HCT116 (cell line): ENCODE measurements at regions not wholly inside any gene's neighbourhood (a gene's known extent, or its start where the extent isn't known, plus 50 kb on each side); places are given as distances from the start of the nearest gene placed in this dataset.

Source experiments
- ATAC-seq: fragments of 200-7000 bp; cut with Tn5 transposase; 2 replicates; pipeline ENCODE4 v1.9.1; 2020; ENCODE audit warnings: mild to moderate bottlenecking, moderate library complexity
- BruUV-seq: library from RNA; stranded (reverse); fragments of 400-500 nt; replicated peaks from 2 replicates; lab custom pipeline; 2021; lab: Mats Ljungman, UMichigan
- CTCF ChIA-PET: fragments of 300-600 bp; sonication (Branson Sonifier 250); formaldehyde crosslinking; loops from one replicate; lab custom pipeline; 2021; ENCODE audit warnings: antibody characterized with exemption; lab: Charles Lee
- POLR2A ChIA-PET: fragments of 300-600, 350-600 bp; sonication (Branson Sonifier 250); formaldehyde crosslinking; loops from one replicate; lab custom pipeline; 2021; ENCODE audit warnings: antibody characterized with exemption; lab: Charles Lee
- RAD21 ChIA-PET, 2 experiments: fragments of 300-600 bp; sonication (Branson Sonifier 250); formaldehyde crosslinking; loops; one replicate each; lab custom pipeline; 2023; ENCODE audit warnings: low total read pairs in 2 of 2; ENCODE audit not compliant: uncharacterized antibody in 2 of 2, unreplicated experiment in 2 of 2, low non-redundant PET in 1 of 2; lab: Charles Lee
- DNase-seq: peaks from one replicate; pipeline ENCODE4 v3.0.0-alpha.2; 2010; ENCODE audit warnings: low read depth, low spot score
- H2AFZ ChIP-seq: fragments of 200-600 bp; shearing (Covaris generic), sonication (generic); 2 replicates; pipeline ENCODE4 v1.6.1; 2017; ENCODE audit warnings: low read depth, mixed run types, mixed read lengths, antibody characterized with exemption, low read length; ENCODE audit not compliant: poor library complexity, severe bottlenecking
- H3K27ac ChIP-seq: 2 replicates; pipeline ENCODE4 v1.5.1; 2012; ENCODE audit warnings: low read depth, low read length
- H3K27me3 ChIP-seq: fragments of 200-600 bp; sonication (generic); 2 replicates; pipeline ENCODE4 v1.6.1; 2016; ENCODE audit warnings: mixed run types, low read length, mixed read lengths; ENCODE audit not compliant: insufficient read depth
- H3K36me3 ChIP-seq, 2 experiments: fragments of 200-500 bp in 1 of 2; fragments of 200-600 bp in 1 of 2; sonication (Bioruptor generic) in 1 of 2; sonication (generic) in 1 of 2; 2 replicates each; pipeline versions ENCODE4 v1.5.1 to v1.6.1; 2014 to 2016; ENCODE audit warnings: low read length in 2 of 2, inconsistent platforms in 1 of 2, mixed read lengths in 1 of 2, mixed run types in 1 of 2; ENCODE audit not compliant: insufficient read depth in 2 of 2, control insufficient read depth in 1 of 2
- H3K4me1 ChIP-seq, 2 experiments: fragments of 200-600 bp in 1 of 2; sonication (generic) in 1 of 2; 2 replicates each; pipeline versions ENCODE4 v1.5.1 to v1.6.1; 2012 to 2017; ENCODE audit warnings: low read length in 2 of 2, inconsistent platforms in 1 of 2, mild to moderate bottlenecking in 1 of 2, mixed read lengths in 1 of 2, mixed run types in 1 of 2, moderate library complexity in 1 of 2; ENCODE audit not compliant: insufficient read depth in 2 of 2, control insufficient read depth in 1 of 2
- H3K4me2 ChIP-seq: fragments of 200-600 bp; sonication (generic); 2 replicates; pipeline ENCODE4 v1.6.1; 2017; ENCODE audit warnings: mixed run types, low read length, mixed read lengths
- H3K4me3 ChIP-seq, 2 experiments: fragments of 200-600 bp in 1 of 2; sonication (generic) in 1 of 2; replicated peaks in 1 of 2; 2 replicates each; pipeline ENCODE4 v1.5.1; 2011 to 2016; ENCODE audit warnings: low read length in 2 of 2, control low read depth in 1 of 2, low read depth in 1 of 2, mild to moderate bottlenecking in 1 of 2, mixed read lengths in 1 of 2, mixed run types in 1 of 2
- H3K79me2 ChIP-seq: fragments of 200-600 bp; sonication (generic); 2 replicates; pipeline ENCODE4 v1.6.1; 2017; ENCODE audit warnings: mild to moderate bottlenecking, mixed run types, low read length, moderate library complexity, mixed read lengths; ENCODE audit not compliant: insufficient read depth
- H3K9ac ChIP-seq: fragments of 200-600 bp; sonication (generic); 2 replicates; pipeline ENCODE4 v1.6.1; 2016; ENCODE audit warnings: low read length, mixed read lengths
- H3K9me2 ChIP-seq: fragments of 200-600 bp; sonication (generic), shearing (Covaris generic); 2 replicates; pipeline ENCODE4 v1.6.1; 2017; ENCODE audit warnings: mixed run types, mild to moderate bottlenecking, moderate library complexity; ENCODE audit not compliant: insufficient read depth
- H3K9me3 ChIP-seq, 2 experiments: fragments of 200-500 bp in 1 of 2; fragments of 200-600 bp in 1 of 2; sonication (Bioruptor generic) in 1 of 2; sonication (generic) in 1 of 2; 2 replicates each; pipeline ENCODE4 v1.6.1; 2014 to 2017; ENCODE audit warnings: low read length in 2 of 2, mixed read lengths in 2 of 2, inconsistent platforms in 1 of 2, low read depth in 1 of 2, mild to moderate bottlenecking in 1 of 2, mixed run types in 1 of 2, moderate library complexity in 1 of 2; ENCODE audit not compliant: control insufficient read depth in 1 of 2, insufficient read depth in 1 of 2
- H4K20me1 ChIP-seq: fragments of 200-600 bp; sonication (generic), shearing (Covaris generic); 2 replicates; pipeline ENCODE4 v1.6.1; 2017; ENCODE audit warnings: mixed run types, mild to moderate bottlenecking, moderate library complexity; ENCODE audit not compliant: insufficient read depth
- ATF3 ChIP-seq: IDR thresholded peaks from 2 replicates; pipeline ENCODE4 v1.6.1; 2012
- CTCF ChIP-seq, 3 experiments: fragments of 200-600 bp in 1 of 3; sonication (generic) in 1 of 3; IDR thresholded peaks in 2 of 3; conservative IDR thresholded peaks in 1 of 3; 2 replicates each; pipeline ENCODE4 v1.5.1; 2012 to 2017; ENCODE audit warnings: low read depth in 2 of 3, low read length in 2 of 3, antibody characterized with exemption in 1 of 3, borderline replicate concordance in 1 of 3, control low read depth in 1 of 3, mild to moderate bottlenecking in 1 of 3, mixed read lengths in 1 of 3, mixed run types in 1 of 3, moderate library complexity in 1 of 3; ENCODE audit not compliant: insufficient read depth in 1 of 3
- ELF1 ChIP-seq: IDR thresholded peaks from 2 replicates; pipeline ENCODE4 v1.6.1; 2012; ENCODE audit warnings: low read depth, borderline replicate concordance
- EZH2phosphoT487 ChIP-seq: fragments of 200-600 bp; IDR thresholded peaks from 2 replicates; pipeline ENCODE4 v1.6.1; 2018; ENCODE audit warnings: antibody characterized with exemption, borderline replicate concordance
- FOSL1 ChIP-seq: IDR thresholded peaks from 2 replicates; pipeline ENCODE4 v1.6.1; 2012; ENCODE audit warnings: low read depth
- POLR2A ChIP-seq: IDR thresholded peaks from 2 replicates; pipeline ENCODE4 v1.7.0; 2011; ENCODE audit warnings: borderline replicate concordance; ENCODE audit not compliant: insufficient read depth, insufficient read length; ENCODE audit errors: extremely low read depth
- POLR2AphosphoS5 ChIP-seq: IDR thresholded peaks from 2 replicates; pipeline ENCODE4 v1.6.1; 2011; ENCODE audit warnings: mild to moderate bottlenecking, low read depth, low read length, moderate library complexity
- REST ChIP-seq: IDR thresholded peaks from 2 replicates; pipeline ENCODE4 v1.6.1; 2012; ENCODE audit warnings: low read depth
- SP1 ChIP-seq: IDR thresholded peaks from 2 replicates; pipeline ENCODE4 v1.6.1; 2012; ENCODE audit warnings: low read depth
- SRF ChIP-seq: IDR thresholded peaks from 2 replicates; pipeline ENCODE4 v1.6.1; 2012; ENCODE audit warnings: low read depth
- TCF7L2 ChIP-seq: IDR thresholded peaks from 2 replicates; pipeline ENCODE4 v1.7.0; 2011; ENCODE audit warnings: borderline replicate concordance, inconsistent platforms; ENCODE audit not compliant: insufficient read depth, insufficient read length; ENCODE audit errors: extremely low read depth
- ZBTB33 ChIP-seq: IDR thresholded peaks from 2 replicates; pipeline ENCODE4 v1.6.1; 2011; ENCODE audit warnings: mild to moderate bottlenecking, low read length, moderate library complexity; ENCODE audit not compliant: insufficient replicate concordance; ENCODE audit errors: extremely low read depth
- ZFX ChIP-seq: fragments of 450-650 bp; IDR thresholded peaks from 2 replicates; pipeline ENCODE4 v1.6.1; 2017
- ZNF274 ChIP-seq: fragments of 200-500 bp; sonication (Bioruptor generic); IDR thresholded peaks from 2 replicates; pipeline ENCODE4 v1.6.1; 2014; ENCODE audit warnings: mild to moderate bottlenecking, low read depth, low read length, inconsistent platforms
- intact Hi-C: fragments of 100-400 bp; cut with micrococcal nuclease; formaldehyde crosslinking; loops from 2 replicates; pipeline ENCODE4 v1.10.0; 2022

GRCh38 chr2:19651466-19651865 is 250.3 kb downstream of the TTC32 start (continued):
- no peak for TF ChIP-seq ZBTB33

- no peak overlapping the region for H3K27ac ChIP-seq
- CTCF ChIA-PET, result no interaction called here
- TF ChIP-seq ZBTB33 (no peak), CTCF (IDR thresholded peaks at IDR 0.05 in 2 of 3, conservative IDR thresholded peaks at IDR 0.05 in 1 of 3; ENCODE audit: borderline replicate concordance in 1 of 3, insufficient read depth in 1 of 3, low read depth in 2 of 3, low read length in 2 of 3) (no peak), ZNF274 (no peak), SP1 (no peak), REST (no peak), POLR2AphosphoS5 (no peak), TCF7L2 (no peak), FOSL1 (no peak), EZH2phosphoT487 (no peak), ATF3 (no peak), ELF1 (no peak), POLR2A (no peak), ZFX (no peak), SRF (no peak)
These were observed 251.9 kb downstream of the TTC32 start for GRCh38 chr2:19649785-19650380.

More at GRCh38 chr2:19649785-19650380, 251.9 kb downstream of the TTC32 start:
- ChIA-PET RAD21 (no interaction called here), POLR2A (no interaction called here)
- Histone ChIP-seq H4K20me1 (no peaks in the 10 kb centered on the region), H3K4me1 (no peaks in the 10 kb centered on the region), H3K4me3 (no peak overlapping the region), H3K9me3 (no peaks in the 10 kb centered on the region), H3K9me2 (no peaks in the 10 kb centered on the region), H2AFZ (no peak overlapping the region), H3K4me2 (no peak overlapping the region), H3K79me2 (no peaks in the 10 kb centered on the region), H3K36me3 (no peaks in the 10 kb centered on the region), H3K9ac (no peak overlapping the region), H3K27me3 (no peaks in the 10 kb centered on the region)
- intact Hi-C loops, result no loop called here
- ATAC-seq, result no peak
- no TSS peak for BruUV-seq
- no peak for DNase-seq
